ENCODE measurements at regions not wholly inside any gene's neighbourhood (a gene's known extent, or its start where the extent isn't known, plus 50 kb on each side); places are given as distances from the start of the nearest gene placed in this dataset.

- Mint-ChIP-seq H3K9me3 (peaks cover 5% of the 10 kb centered on the region), H3K4me3 (no peak overlapping the region), H3K27ac (ENCODE audit: low read depth) (no peak overlapping the region), H3K4me1 (no peaks in the 10 kb centered on the region), H3K27me3 (peaks cover 1% of the 10 kb centered on the region), H3K36me3 (ENCODE audit: insufficient read depth) (no peaks in the 10 kb centered on the region)
- ATAC-seq (replicated peaks; ENCODE audit: extremely low read depth, poor library complexity, severe bottlenecking) (no peak), DNase-seq (ENCODE audit: low spot score in 2 of 2) (no peak)
These were observed 78.2 kb upstream of the TJP1 start for GRCh38 chr15:29900237-29901189.

GRCh38 chr15:29896062-29896461 is 73.8 kb upstream of the TJP1 start:
- Mint-ChIP-seq H3K4me3 (no peak overlapping the region), H3K9me3 (peaks cover 5% of the 10 kb centered on the region), H3K27me3 (peaks cover 10% of the 10 kb centered on the region), H3K27ac (ENCODE audit: low read depth) (no peak overlapping the region), H3K36me3 (ENCODE audit: insufficient read depth) (no peaks in the 10 kb centered on the region), H3K4me1 (no peaks in the 10 kb centered on the region)
- no peak for ATAC-seq (replicated peaks; ENCODE audit: extremely low read depth, poor library complexity, severe bottlenecking)
- DNase-seq (ENCODE audit: low spot score in 2 of 2), result no peak

DNA sequence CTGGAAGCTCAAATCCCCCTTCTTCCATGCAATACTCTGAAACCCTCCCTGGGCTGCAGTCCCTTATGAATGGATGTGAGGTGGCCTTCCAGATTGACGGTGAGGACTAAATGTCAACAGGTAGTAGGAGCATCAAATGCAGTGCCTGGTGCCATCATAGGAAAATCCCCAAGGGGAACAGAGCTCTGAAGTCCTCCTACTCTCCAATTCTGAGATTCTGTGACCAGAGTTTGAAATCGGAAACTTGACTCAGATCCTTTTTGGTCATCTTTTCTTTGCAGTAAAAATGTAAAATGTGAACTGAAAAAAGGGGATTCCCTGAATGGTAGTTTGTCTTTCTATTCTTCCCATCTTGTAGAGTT is 68.8 kb upstream of the TJP1 start:
- Mint-ChIP-seq H3K36me3 (ENCODE audit: insufficient read depth) (no peaks in the 10 kb centered on the region), H3K9me3 (no peaks in the 10 kb centered on the region), H3K27me3 (peaks cover 16% of the 10 kb centered on the region), H3K27ac (ENCODE audit: low read depth) (no peak overlapping the region), H3K4me3 (no peak overlapping the region), H3K4me1 (no peaks in the 10 kb centered on the region)
- no peak for ATAC-seq (replicated peaks; ENCODE audit: extremely low read depth, poor library complexity, severe bottlenecking)
- DNase-seq (ENCODE audit: low spot score in 2 of 2), result no peak

DNA sequence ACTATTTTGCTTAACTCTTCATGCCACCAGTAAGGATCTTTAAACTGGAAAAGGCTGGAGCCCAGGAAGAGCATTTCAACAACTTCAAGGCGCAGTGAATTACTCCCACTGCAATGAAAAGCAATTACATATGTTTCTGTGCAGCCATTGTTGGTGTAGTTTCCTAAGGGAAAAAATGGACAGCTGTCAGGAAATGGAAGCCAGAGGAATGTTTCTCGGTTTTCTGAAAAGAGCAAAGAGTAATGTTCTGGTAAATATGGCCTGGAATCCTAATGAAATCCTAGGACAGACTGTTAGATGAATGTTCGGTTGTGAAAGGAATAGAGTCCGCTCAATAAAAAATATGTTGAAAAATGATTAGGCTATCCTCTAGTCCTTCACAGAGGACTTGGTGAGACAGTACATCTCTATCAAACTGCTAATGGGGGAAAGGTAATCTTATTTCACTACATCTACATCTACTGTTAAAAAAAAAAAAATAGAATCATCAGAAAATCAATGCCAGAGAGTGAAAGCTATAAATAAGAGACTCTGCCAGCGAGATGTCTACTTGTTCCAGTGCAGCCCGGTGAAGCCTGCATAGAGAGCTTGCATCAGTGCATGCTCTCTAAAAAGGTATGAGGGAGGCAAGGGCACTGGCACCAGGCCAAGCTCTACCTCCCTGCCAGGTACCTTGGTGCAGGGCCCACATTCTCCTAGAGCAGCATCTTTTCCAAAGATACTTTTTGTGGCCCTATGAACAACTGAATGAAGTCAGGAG is 68.2 kb upstream of the TJP1 start:
- ATAC-seq (replicated peaks; ENCODE audit: extremely low read depth, poor library complexity, severe bottlenecking) (no peak), DNase-seq (ENCODE audit: low spot score in 2 of 2) (no peak)
- peaks cover 15% of the 10 kb centered on the region for H3K27me3 Mint-ChIP-seq
- H3K4me1 Mint-ChIP-seq, result no peaks in the 10 kb centered on the region
- no peaks in the 10 kb centered on the region for H3K36me3 Mint-ChIP-seq (ENCODE audit: insufficient read depth)
- H3K27ac Mint-ChIP-seq (ENCODE audit: low read depth), result no peak overlapping the region
- no peaks in the 10 kb centered on the region for H3K9me3 Mint-ChIP-seq
- H3K4me3 Mint-ChIP-seq, result no peak overlapping the region

DNA sequence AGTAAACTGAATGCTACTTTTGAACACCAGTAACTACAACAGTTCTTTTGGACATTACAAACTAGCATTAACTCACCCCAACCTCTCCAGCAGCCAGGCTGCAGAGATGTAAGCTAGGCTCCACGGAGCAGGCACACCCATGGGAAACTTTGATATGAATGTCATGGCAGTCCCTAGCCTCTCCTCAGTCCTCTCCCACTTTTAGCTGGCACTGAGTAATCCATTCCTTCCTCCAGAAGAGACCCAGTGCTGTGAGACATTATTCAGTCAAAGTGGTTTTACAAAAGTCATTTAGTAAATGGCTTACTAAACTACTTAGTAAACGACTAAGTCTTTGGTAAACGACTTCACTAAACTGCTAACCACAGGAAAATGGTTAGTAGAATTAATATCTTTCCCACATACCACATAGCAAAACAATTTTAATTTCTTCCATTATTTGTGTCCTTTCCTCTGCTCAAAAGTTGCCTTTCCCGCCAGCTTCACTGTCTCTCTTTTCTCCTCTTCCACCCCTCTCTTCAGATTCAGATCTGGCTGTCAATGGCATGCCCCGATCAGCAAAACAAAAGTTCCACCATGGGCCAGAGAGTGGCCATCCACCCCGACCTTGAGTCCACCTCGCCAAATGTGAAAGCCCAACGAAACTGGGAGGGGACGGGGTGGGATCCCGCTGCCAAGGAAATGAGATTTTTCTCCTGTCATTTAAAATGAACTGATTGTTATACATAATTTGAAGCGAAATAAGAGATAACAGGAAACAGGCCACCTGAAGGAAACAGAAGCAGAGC is 67.5 kb upstream of the TJP1 start:
- H3K4me1 Mint-ChIP-seq, result no peaks in the 10 kb centered on the region
- H3K4me3 Mint-ChIP-seq, result no peak overlapping the region
- ATAC-seq (replicated peaks; ENCODE audit: extremely low read depth, poor library complexity, severe bottlenecking), result no peak
- H3K36me3 Mint-ChIP-seq (ENCODE audit: insufficient read depth), result no peaks in the 10 kb centered on the region
- no peaks in the 10 kb centered on the region for H3K9me3 Mint-ChIP-seq
- no peak overlapping the region for H3K27ac Mint-ChIP-seq (ENCODE audit: low read depth)
- H3K27me3 Mint-ChIP-seq, result peaks cover 7% of the 10 kb centered on the region
- no peak for DNase-seq (ENCODE audit: low spot score in 2 of 2)

DNA sequence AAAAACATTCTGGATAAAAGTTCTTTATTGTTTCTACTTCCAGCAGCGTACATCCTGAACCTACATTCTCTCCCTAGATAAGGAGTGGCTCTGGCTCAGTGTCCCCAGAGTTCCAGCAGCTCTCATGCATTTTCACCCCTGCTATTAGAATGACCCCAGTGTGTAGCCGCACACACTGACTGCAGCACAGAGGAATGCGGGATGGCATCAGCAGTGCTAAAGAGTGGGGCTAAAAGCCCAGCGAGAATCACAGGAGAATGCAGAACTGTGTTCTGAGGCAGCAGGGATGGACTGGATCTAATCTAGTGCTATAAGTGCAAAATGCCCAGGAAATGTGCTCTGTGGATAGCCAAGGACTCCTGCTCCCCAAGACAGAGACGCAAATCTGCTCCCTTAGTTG is 66.4 kb upstream of the TJP1 start:
- no peaks in the 10 kb centered on the region for H3K9me3 Mint-ChIP-seq
- H3K4me1 Mint-ChIP-seq, result no peaks in the 10 kb centered on the region
- H3K4me3 Mint-ChIP-seq, result no peak overlapping the region
- H3K27me3 Mint-ChIP-seq, result peaks cover 6% of the 10 kb centered on the region
- no peak overlapping the region for H3K27ac Mint-ChIP-seq (ENCODE audit: low read depth)
- ATAC-seq (replicated peaks; ENCODE audit: extremely low read depth, poor library complexity, severe bottlenecking), result no peak
- DNase-seq (ENCODE audit: low spot score in 2 of 2), result no peak
- no peaks in the 10 kb centered on the region for H3K36me3 Mint-ChIP-seq (ENCODE audit: insufficient read depth)

GRCh38 chr15:29887721-29888120 is 65.5 kb upstream of the TJP1 start:
- no peak for ATAC-seq (replicated peaks; ENCODE audit: extremely low read depth, poor library complexity, severe bottlenecking)
- H3K27ac Mint-ChIP-seq (ENCODE audit: low read depth), result no peak overlapping the region
- DNase-seq (ENCODE audit: low spot score in 2 of 2), result no peak
- no peaks in the 10 kb centered on the region for H3K4me1 Mint-ChIP-seq
- no peak overlapping the region for H3K4me3 Mint-ChIP-seq
- H3K36me3 Mint-ChIP-seq (ENCODE audit: insufficient read depth), result no peaks in the 10 kb centered on the region
- H3K27me3 Mint-ChIP-seq, result peaks cover 6% of the 10 kb centered on the region
- H3K9me3 Mint-ChIP-seq, result no peaks in the 10 kb centered on the region

- ATAC-seq (replicated peaks; ENCODE audit: extremely low read depth, poor library complexity, severe bottlenecking), result no peak
- Mint-ChIP-seq H3K27me3 (peaks cover 19% of the 10 kb centered on the region), H3K4me3 (no peak overlapping the region), H3K4me1 (no peaks in the 10 kb centered on the region), H3K9me3 (no peaks in the 10 kb centered on the region), H3K27ac (ENCODE audit: low read depth) (no peak overlapping the region), H3K36me3 (ENCODE audit: insufficient read depth) (no peaks in the 10 kb centered on the region)
- no peak for DNase-seq (ENCODE audit: low spot score in 2 of 2)
These were observed 62.9 kb upstream of the TJP1 start for GRCh38 chr15:29885183-29885582.

GRCh38 chr15:29883126-29883525 is 60.9 kb upstream of the TJP1 start:
- Mint-ChIP-seq H3K9me3 (no peaks in the 10 kb centered on the region), H3K27ac (ENCODE audit: low read depth) (no peak overlapping the region), H3K36me3 (ENCODE audit: insufficient read depth) (peaks cover 2% of the 10 kb centered on the region), H3K4me1 (no peaks in the 10 kb centered on the region), H3K27me3 (peaks cover 19% of the 10 kb centered on the region), H3K4me3 (no peak overlapping the region)
- ATAC-seq (replicated peaks; ENCODE audit: extremely low read depth, poor library complexity, severe bottlenecking), result no peak
- DNase-seq (ENCODE audit: low spot score in 2 of 2), result no peak

GRCh38 chr15:29880886-29881285 is 58.6 kb upstream of the TJP1 start:
- Mint-ChIP-seq H3K27ac (ENCODE audit: low read depth) (no peak overlapping the region), H3K4me3 (no peak overlapping the region), H3K9me3 (no peaks in the 10 kb centered on the region), H3K27me3 (peaks cover 12% of the 10 kb centered on the region), H3K36me3 (ENCODE audit: insufficient read depth) (peaks cover 2% of the 10 kb centered on the region), H3K4me1 (no peaks in the 10 kb centered on the region)
- ATAC-seq (replicated peaks; ENCODE audit: extremely low read depth, poor library complexity, severe bottlenecking), result no peak
- no peak for DNase-seq (ENCODE audit: low spot score in 2 of 2)

- no peak for DNase-seq (ENCODE audit: low spot score in 2 of 2)
These were observed 58.1 kb upstream of the TJP1 start for GRCh38 chr15:29880341-29880740.

GRCh38 chr15:29874977-29875376 is 52.7 kb upstream of the TJP1 start:
- Mint-ChIP-seq H3K27me3 (peaks cover 12% of the 10 kb centered on the region), H3K27ac (ENCODE audit: low read depth) (no peak overlapping the region), H3K9me3 (no peaks in the 10 kb centered on the region), H3K36me3 (ENCODE audit: insufficient read depth) (peaks cover 2% of the 10 kb centered on the region), H3K4me1 (no peaks in the 10 kb centered on the region), H3K4me3 (no peak overlapping the region)
- ATAC-seq (replicated peaks; ENCODE audit: extremely low read depth, poor library complexity, severe bottlenecking), result no peak
- no peak for DNase-seq (ENCODE audit: low spot score in 2 of 2)

More at GRCh38 chr15:29880341-29880740, 58.1 kb upstream of the TJP1 start:
- ATAC-seq (replicated peaks; ENCODE audit: extremely low read depth, poor library complexity, severe bottlenecking), result no peak
- Mint-ChIP-seq H3K36me3 (ENCODE audit: insufficient read depth) (peaks cover 2% of the 10 kb centered on the region), H3K27ac (ENCODE audit: low read depth) (no peak overlapping the region), H3K4me1 (no peaks in the 10 kb centered on the region), H3K9me3 (no peaks in the 10 kb centered on the region), H3K27me3 (peaks cover 12% of the 10 kb centered on the region), H3K4me3 (no peak overlapping the region)

All from central memory CD8-positive, alpha-beta T cell (primary cell).